ENCODE measurements at regions not wholly inside any gene's neighbourhood (a gene's known extent, or its start where the extent isn't known, plus 50 kb on each side); places are given as distances from the start of the nearest gene placed in this dataset.

GRCh38 chr2:144235050-144235449, 284.9 kb downstream of the ZEB2 start:
- TF ChIP-seq CTCF (IDR thresholded peaks at IDR 0.05 in 2 of 3, conservative IDR thresholded peaks at IDR 0.05 in 1 of 3; ENCODE audit: insufficient read depth in 2 of 3, low read depth in 1 of 3, low read length in 3 of 3) (no peak), ZNF445 (CRISPR knock-in tag; IDR thresholded peaks at IDR 0.05; ENCODE audit: low read depth) (no peak)
